ENCODE measurements at regions not wholly inside any gene's neighbourhood (a gene's known extent, or its start where the extent isn't known, plus 50 kb on each side); places are given as distances from the start of the nearest gene placed in this dataset.

GRCh38 chr16:51812945-51813344 is 661.9 kb upstream of the SALL1 start:
- Histone ChIP-seq H3K36me3 (ENCODE audit: control insufficient read depth in 1 of 2, insufficient read depth in 2 of 2, low read length in 2 of 2) (no peaks in the 10 kb centered on the region), H3K9me3 (ENCODE audit: control insufficient read depth in 1 of 2, insufficient read depth in 1 of 2, low read depth in 1 of 2, low read length in 2 of 2) (peaks cover 2 to 9% of the 10 kb centered on the region in 2 experiments; a peak in 3 of 4 replicates), H3K79me2 (ENCODE audit: insufficient read depth, low read length) (no peaks in the 10 kb centered on the region), H2AFZ (ENCODE audit: low read depth, low read length, poor library complexity, severe bottlenecking) (no peak overlapping the region), H4K20me1 (ENCODE audit: insufficient read depth) (no peaks in the 10 kb centered on the region), H3K27ac (ENCODE audit: low read depth, low read length) (no peak overlapping the region), H3K9me2 (ENCODE audit: insufficient read depth) (no peaks in the 10 kb centered on the region), H3K4me3 (replicated peaks in 1 of 2; ENCODE audit: low read depth in 1 of 2, low read length in 2 of 2) (no peak overlapping the region), H3K4me2 (ENCODE audit: low read length) (no peak overlapping the region), H3K9ac (ENCODE audit: low read length) (no peak overlapping the region), H3K27me3 (ENCODE audit: insufficient read depth, low read length) (no peaks in the 10 kb centered on the region), H3K4me1 (ENCODE audit: control insufficient read depth in 1 of 2, insufficient read depth in 2 of 2, low read length in 2 of 2) (no peaks in the 10 kb centered on the region)
- no peak for DNase-seq (ENCODE audit: low read depth, low spot score)
- TF ChIP-seq ELF1 (IDR thresholded peaks at IDR 0.05; ENCODE audit: borderline replicate concordance, low read depth) (no peak), EZH2 (IDR thresholded peaks at IDR 0.05) (no peak), SIN3A (IDR thresholded peaks at IDR 0.05; ENCODE audit: low read depth) (no peak), RAD21 (IDR thresholded peaks at IDR 0.05; ENCODE audit: low read depth) (no peak), POLR2AphosphoS5 (IDR thresholded peaks at IDR 0.05; ENCODE audit: low read depth, low read length) (no peak), YY1 (IDR thresholded peaks at IDR 0.05; ENCODE audit: extremely low read depth, insufficient replicate concordance, low read depth, low read length) (no peak), CTCF (IDR thresholded peaks at IDR 0.05 in 2 of 3, conservative IDR thresholded peaks at IDR 0.05 in 1 of 3; ENCODE audit: borderline replicate concordance in 1 of 3, insufficient read depth in 1 of 3, low read depth in 2 of 3, low read length in 2 of 3) (no peak), ZNF274 (IDR thresholded peaks at IDR 0.05; ENCODE audit: low read depth, low read length) (no peak), CBX3 (IDR thresholded peaks at IDR 0.05; ENCODE audit: low read depth) (no peak), ATF3 (IDR thresholded peaks at IDR 0.05) (no peak), SRF (IDR thresholded peaks at IDR 0.05; ENCODE audit: low read depth) (no peak), JUND (IDR thresholded peaks at IDR 0.05) (no peak), REST (IDR thresholded peaks at IDR 0.05; ENCODE audit: low read depth) (no peak), ZFX (IDR thresholded peaks at IDR 0.05) (no peak), CEBPB (IDR thresholded peaks at IDR 0.05; ENCODE audit: low read depth) (no peak), ZBTB33 (IDR thresholded peaks at IDR 0.05; ENCODE audit: extremely low read depth, insufficient replicate concordance, low read length) (no peak), FOSL1 (IDR thresholded peaks at IDR 0.05; ENCODE audit: low read depth) (no peak)
- intact Hi-C loops (cut with micrococcal nuclease): no loop called here
- no TSS peak for BruUV-seq (replicated peaks)
- POLR2A ChIA-PET: no interaction called here
- ATAC-seq: no peak
- CTCF ChIA-PET: no interaction called here
- RAD21 ChIA-PET (ENCODE audit: low non-redundant PET in 1 of 2, low total read pairs in 2 of 2, uncharacterized antibody in 2 of 2, unreplicated experiment in 2 of 2): no interaction called here
